Peyer's patch (tissue), 4 donors: ENCODE measurements at regions not wholly inside any gene's neighbourhood (a gene's known extent, or its start where the extent isn't known, plus 50 kb on each side); places are given as distances from the start of the nearest gene placed in this dataset.

Source experiments
- POLR2A ChIP-seq, 2 donors: fragments of 450-650 bp; IDR thresholded peaks; one replicate each; pipeline ENCODE4 v1.5.1; 2017; ENCODE audit warnings: antibody characterized with exemption in 2 of 2, mild to moderate bottlenecking in 2 of 2, moderate library complexity in 2 of 2
- TF ChIP-seq, protein P1 (sequence below), 6 experiments: fragments of 450-650 bp in 4 of 6; fragments of 200-600 bp in 2 of 6; sonication (generic) in 1 of 6; IDR thresholded peaks; one replicate each; pipeline ENCODE4 v1.5.1; 2017 to 2019; ENCODE audit warnings: antibody characterized with exemption in 6 of 6, mild to moderate bottlenecking in 3 of 6, moderate library complexity in 1 of 6

DNA sequence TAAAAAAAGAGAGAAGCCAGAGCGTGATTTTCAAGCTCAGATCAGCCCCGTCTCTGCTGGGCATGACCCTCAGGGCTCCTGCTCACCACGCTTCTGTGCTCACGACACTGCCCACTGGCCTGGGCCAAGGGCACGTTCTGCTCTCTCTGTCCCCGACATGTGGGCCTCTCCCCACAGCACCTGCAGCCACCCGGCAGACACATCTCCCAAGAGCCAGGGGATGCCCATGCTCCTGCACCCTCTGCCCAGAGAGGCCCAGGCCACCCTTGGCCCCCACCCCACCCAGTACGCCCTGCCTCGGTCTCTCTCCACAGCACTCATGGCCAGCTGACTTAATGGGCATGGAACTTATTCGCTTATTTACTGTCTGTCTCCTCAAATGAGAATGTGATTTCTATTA is 175.4 kb upstream of the RNF32 start:
- TF ChIP-seq, protein P1, sequence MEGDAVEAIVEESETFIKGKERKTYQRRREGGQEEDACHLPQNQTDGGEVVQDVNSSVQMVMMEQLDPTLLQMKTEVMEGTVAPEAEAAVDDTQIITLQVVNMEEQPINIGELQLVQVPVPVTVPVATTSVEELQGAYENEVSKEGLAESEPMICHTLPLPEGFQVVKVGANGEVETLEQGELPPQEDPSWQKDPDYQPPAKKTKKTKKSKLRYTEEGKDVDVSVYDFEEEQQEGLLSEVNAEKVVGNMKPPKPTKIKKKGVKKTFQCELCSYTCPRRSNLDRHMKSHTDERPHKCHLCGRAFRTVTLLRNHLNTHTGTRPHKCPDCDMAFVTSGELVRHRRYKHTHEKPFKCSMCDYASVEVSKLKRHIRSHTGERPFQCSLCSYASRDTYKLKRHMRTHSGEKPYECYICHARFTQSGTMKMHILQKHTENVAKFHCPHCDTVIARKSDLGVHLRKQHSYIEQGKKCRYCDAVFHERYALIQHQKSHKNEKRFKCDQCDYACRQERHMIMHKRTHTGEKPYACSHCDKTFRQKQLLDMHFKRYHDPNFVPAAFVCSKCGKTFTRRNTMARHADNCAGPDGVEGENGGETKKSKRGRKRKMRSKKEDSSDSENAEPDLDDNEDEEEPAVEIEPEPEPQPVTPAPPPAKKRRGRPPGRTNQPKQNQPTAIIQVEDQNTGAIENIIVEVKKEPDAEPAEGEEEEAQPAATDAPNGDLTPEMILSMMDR (IDR thresholded peaks at IDR 0.05) = no peak
- no peak for TF ChIP-seq POLR2A (IDR thresholded peaks at IDR 0.05)
